GM23338 (cell line): ENCODE measurements at regions not wholly inside any gene's neighbourhood (a gene's known extent, or its start where the extent isn't known, plus 50 kb on each side); places are given as distances from the start of the nearest gene placed in this dataset.

Experiments
- CREB1 ChIP-seq: fragments of 250-450 bp; sonication (Bioruptor Pico); IDR thresholded peaks from 2 replicates; pipeline ENCODE4 v1.5.0; 2020; ENCODE audit warnings: low read depth, mild to moderate bottlenecking, moderate library complexity
- ETS1 ChIP-seq: IDR thresholded peaks from 2 replicates; pipeline ENCODE4 v1.6.1; 2016; ENCODE audit warnings: antibody characterized with exemption
- EZH2 ChIP-seq: fragments of 200-600 bp; sonication (generic); IDR thresholded peaks from one replicate; pipeline ENCODE4 v1.8.0; 2017; ENCODE audit warnings: antibody characterized with exemption, mild to moderate bottlenecking, low read depth; ENCODE audit not compliant: unreplicated experiment
- EZH2phosphoT487 ChIP-seq: fragments of 200-600 bp; sonication (generic); IDR thresholded peaks from one replicate; pipeline ENCODE4 v1.8.1; 2018; ENCODE audit warnings: antibody characterized with exemption; ENCODE audit not compliant: unreplicated experiment
- JUNB ChIP-seq: IDR thresholded peaks from one replicate; pipeline ENCODE4 v1.6.1; 2016; ENCODE audit warnings: antibody characterized with exemption; ENCODE audit not compliant: unreplicated experiment
- POLR2AphosphoS5 ChIP-seq: IDR thresholded peaks from 2 replicates; pipeline ENCODE4 v1.6.1; 2016; ENCODE audit warnings: antibody characterized with exemption, low read depth
- ZNF114 ChIP-seq: fragments of 250-450 bp; sonication (Bioruptor Pico); IDR thresholded peaks from 2 replicates; pipeline ENCODE4 v1.5.0; 2020; ENCODE audit warnings: mild to moderate bottlenecking, moderate library complexity
- TF ChIP-seq, protein P1 (sequence below), 2 experiments: fragments of 200-600 bp in 1 of 2; sonication (generic) in 1 of 2; conservative IDR thresholded peaks; 2 replicates each; pipeline versions ENCODE4 v1.5.1 to v1.6.1; 2016 to 2017; ENCODE audit warnings: antibody characterized with exemption in 2 of 2, low read depth in 2 of 2, mild to moderate bottlenecking in 2 of 2, moderate library complexity in 1 of 2
- TF ChIP-seq, protein P2 (sequence below): IDR thresholded peaks from one replicate; pipeline ENCODE4 v1.6.1; 2018; ENCODE audit warnings: antibody characterized with exemption; ENCODE audit not compliant: unreplicated experiment

DNA sequence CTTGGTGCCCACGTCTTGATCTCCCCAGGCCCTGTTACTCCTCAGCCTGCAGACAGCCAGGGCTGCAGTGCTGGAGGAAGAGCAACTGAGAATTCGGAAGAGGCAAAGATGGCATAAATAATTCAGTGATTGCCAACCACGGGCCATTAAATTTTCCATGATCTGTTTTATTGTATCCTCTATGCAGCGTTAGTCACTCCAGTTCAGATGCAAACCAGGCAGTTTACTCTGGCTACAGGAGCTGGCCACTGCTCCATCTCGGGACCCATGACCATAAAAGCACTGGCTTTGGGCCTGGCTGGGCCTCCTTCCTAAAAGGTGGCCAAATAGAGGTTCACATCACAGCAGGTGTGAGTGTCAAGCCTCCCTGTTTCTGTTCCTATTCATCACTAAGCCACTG lies 137.6 kb upstream of the TLE3 start:
- TF ChIP-seq EZH2: no peak
- TF ChIP-seq, protein P1, sequence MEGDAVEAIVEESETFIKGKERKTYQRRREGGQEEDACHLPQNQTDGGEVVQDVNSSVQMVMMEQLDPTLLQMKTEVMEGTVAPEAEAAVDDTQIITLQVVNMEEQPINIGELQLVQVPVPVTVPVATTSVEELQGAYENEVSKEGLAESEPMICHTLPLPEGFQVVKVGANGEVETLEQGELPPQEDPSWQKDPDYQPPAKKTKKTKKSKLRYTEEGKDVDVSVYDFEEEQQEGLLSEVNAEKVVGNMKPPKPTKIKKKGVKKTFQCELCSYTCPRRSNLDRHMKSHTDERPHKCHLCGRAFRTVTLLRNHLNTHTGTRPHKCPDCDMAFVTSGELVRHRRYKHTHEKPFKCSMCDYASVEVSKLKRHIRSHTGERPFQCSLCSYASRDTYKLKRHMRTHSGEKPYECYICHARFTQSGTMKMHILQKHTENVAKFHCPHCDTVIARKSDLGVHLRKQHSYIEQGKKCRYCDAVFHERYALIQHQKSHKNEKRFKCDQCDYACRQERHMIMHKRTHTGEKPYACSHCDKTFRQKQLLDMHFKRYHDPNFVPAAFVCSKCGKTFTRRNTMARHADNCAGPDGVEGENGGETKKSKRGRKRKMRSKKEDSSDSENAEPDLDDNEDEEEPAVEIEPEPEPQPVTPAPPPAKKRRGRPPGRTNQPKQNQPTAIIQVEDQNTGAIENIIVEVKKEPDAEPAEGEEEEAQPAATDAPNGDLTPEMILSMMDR (conservative IDR thresholded peaks at IDR 0.05; ENCODE audit: low read depth in 2 of 2): no peak
- TF ChIP-seq POLR2AphosphoS5: no peak
- no peak for TF ChIP-seq EZH2phosphoT487
- no peak for TF ChIP-seq ZNF114 (CRISPR knock-in tag)
- TF ChIP-seq, protein P2, sequence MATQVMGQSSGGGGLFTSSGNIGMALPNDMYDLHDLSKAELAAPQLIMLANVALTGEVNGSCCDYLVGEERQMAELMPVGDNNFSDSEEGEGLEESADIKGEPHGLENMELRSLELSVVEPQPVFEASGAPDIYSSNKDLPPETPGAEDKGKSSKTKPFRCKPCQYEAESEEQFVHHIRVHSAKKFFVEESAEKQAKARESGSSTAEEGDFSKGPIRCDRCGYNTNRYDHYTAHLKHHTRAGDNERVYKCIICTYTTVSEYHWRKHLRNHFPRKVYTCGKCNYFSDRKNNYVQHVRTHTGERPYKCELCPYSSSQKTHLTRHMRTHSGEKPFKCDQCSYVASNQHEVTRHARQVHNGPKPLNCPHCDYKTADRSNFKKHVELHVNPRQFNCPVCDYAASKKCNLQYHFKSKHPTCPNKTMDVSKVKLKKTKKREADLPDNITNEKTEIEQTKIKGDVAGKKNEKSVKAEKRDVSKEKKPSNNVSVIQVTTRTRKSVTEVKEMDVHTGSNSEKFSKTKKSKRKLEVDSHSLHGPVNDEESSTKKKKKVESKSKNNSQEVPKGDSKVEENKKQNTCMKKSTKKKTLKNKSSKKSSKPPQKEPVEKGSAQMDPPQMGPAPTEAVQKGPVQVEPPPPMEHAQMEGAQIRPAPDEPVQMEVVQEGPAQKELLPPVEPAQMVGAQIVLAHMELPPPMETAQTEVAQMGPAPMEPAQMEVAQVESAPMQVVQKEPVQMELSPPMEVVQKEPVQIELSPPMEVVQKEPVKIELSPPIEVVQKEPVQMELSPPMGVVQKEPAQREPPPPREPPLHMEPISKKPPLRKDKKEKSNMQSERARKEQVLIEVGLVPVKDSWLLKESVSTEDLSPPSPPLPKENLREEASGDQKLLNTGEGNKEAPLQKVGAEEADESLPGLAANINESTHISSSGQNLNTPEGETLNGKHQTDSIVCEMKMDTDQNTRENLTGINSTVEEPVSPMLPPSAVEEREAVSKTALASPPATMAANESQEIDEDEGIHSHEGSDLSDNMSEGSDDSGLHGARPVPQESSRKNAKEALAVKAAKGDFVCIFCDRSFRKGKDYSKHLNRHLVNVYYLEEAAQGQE: no peak
- TF ChIP-seq CREB1 (CRISPR knock-in tag): no peak
- TF ChIP-seq ETS1: no peak
- TF ChIP-seq JUNB: no peak
